MCF 10A (cell line): ENCODE measurements at regions not wholly inside any gene's neighbourhood (a gene's known extent, or its start where the extent isn't known, plus 50 kb on each side); places are given as distances from the start of the nearest gene placed in this dataset.

Source experiments
- BruUV-seq: library from RNA; stranded (reverse); fragments of 400-500 nt; replicated peaks from 2 replicates; lab custom pipeline; 2021; lab: Mats Ljungman, UMichigan
- CTCF ChIA-PET: fragments of 300-600 bp; sonication (Branson Sonifier 250); formaldehyde crosslinking; extraction: SDS; loops from one replicate; lab custom pipeline; 2021; ENCODE audit warnings: antibody characterized with exemption, inconsistent platforms; lab: Yijun Ruan, JAX
- POLR2A ChIA-PET: fragments of 300-600, 350-650 bp; sonication (Branson Sonifier 250); formaldehyde crosslinking; extraction: SDS; loops from one replicate; lab custom pipeline; 2020; ENCODE audit warnings: antibody characterized with exemption, inconsistent platforms; lab: Yijun Ruan, JAX
- DNase-seq: peaks from one replicate; pipeline ENCODE4 v3.0.0-alpha.2; 2018; ENCODE audit not compliant: unreplicated experiment
- H3K27ac Mint-ChIP-seq: one replicate; pipeline ENCODE4 v1.8.0; 2022; ENCODE audit warnings: mild to moderate bottlenecking, low read depth, mixed read lengths; ENCODE audit not compliant: unreplicated experiment
- H3K27me3 Mint-ChIP-seq: one replicate; pipeline ENCODE4 v1.8.0; 2022; ENCODE audit warnings: mixed read lengths; ENCODE audit not compliant: insufficient read depth, unreplicated experiment
- H3K36me3 Mint-ChIP-seq: one replicate; pipeline ENCODE4 v1.8.0; 2022; ENCODE audit warnings: mild to moderate bottlenecking, moderate library complexity, mixed read lengths; ENCODE audit not compliant: insufficient read depth, unreplicated experiment
- H3K4me1 Mint-ChIP-seq: one replicate; pipeline ENCODE4 v1.8.0; 2022; ENCODE audit warnings: mixed read lengths; ENCODE audit not compliant: insufficient read depth, unreplicated experiment
- H3K4me3 Mint-ChIP-seq: one replicate; pipeline ENCODE4 v1.8.0; 2022; ENCODE audit warnings: mild to moderate bottlenecking, moderate library complexity, mixed read lengths; ENCODE audit not compliant: unreplicated experiment
- H3K9me3 Mint-ChIP-seq: one replicate; pipeline ENCODE4 v1.8.0; 2022; ENCODE audit warnings: mixed read lengths; ENCODE audit not compliant: unreplicated experiment
- CTCF ChIP-seq: fragments of 200-600 bp; IDR thresholded peaks from one replicate; pipeline ENCODE4 v1.8.0; 2022; ENCODE audit warnings: antibody characterized with exemption, mild to moderate bottlenecking; ENCODE audit not compliant: unreplicated experiment
- intact Hi-C: fragments of 100-400 bp; cut with micrococcal nuclease; formaldehyde crosslinking; loops from 2 replicates; pipeline ENCODE4 v1.14.1; 2022

- CTCF ChIA-PET, result no interaction called here
- no peaks in the 10 kb centered on the region for H3K9me3 Mint-ChIP-seq
- H3K27ac Mint-ChIP-seq, result no peak overlapping the region
- TF ChIP-seq CTCF, result no peak
- H3K36me3 Mint-ChIP-seq, result no peaks in the 10 kb centered on the region
- no peak overlapping the region for H3K4me3 Mint-ChIP-seq
- H3K27me3 Mint-ChIP-seq, result no peaks in the 10 kb centered on the region
- POLR2A ChIA-PET, result no interaction called here
- BruUV-seq, result no TSS peak
- peaks cover 9% of the 10 kb centered on the region for H3K4me1 Mint-ChIP-seq
- intact Hi-C loops, result no loop called here
- DNase-seq, result no peak
Observed at GRCh38 chr4:156642161-156642560, 329.4 kb downstream of the PDGFC start.

GRCh38 chr4:156638925-156639605, 332.5 kb downstream of the PDGFC start:
- H3K27ac Mint-ChIP-seq, result no peak overlapping the region
- BruUV-seq, result no TSS peak
- ChIA-PET CTCF (interaction anchor here (0.6 kb wide), 1 partner anchor 1360 kb away, joined by 3 read pairs; no protein-coding TSS in a partner anchor), POLR2A (no interaction called here)
- H3K4me1 Mint-ChIP-seq, result peaks cover 9% of the 10 kb centered on the region
- H3K9me3 Mint-ChIP-seq, result no peaks in the 10 kb centered on the region
- H3K36me3 Mint-ChIP-seq, result no peaks in the 10 kb centered on the region
- H3K27me3 Mint-ChIP-seq, result no peaks in the 10 kb centered on the region
- H3K4me3 Mint-ChIP-seq, result no peak overlapping the region
- DNase-seq, result peak; percentile 4
- intact Hi-C loops, result no loop called here
- TF ChIP-seq CTCF, result no peak

GRCh38 chr4:156638334-156638733, 333.3 kb downstream of the PDGFC start:
- Mint-ChIP-seq H3K4me1 (peaks cover 9% of the 10 kb centered on the region), H3K27me3 (no peaks in the 10 kb centered on the region), H3K36me3 (no peaks in the 10 kb centered on the region), H3K27ac (no peak overlapping the region), H3K4me3 (no peak overlapping the region), H3K9me3 (no peaks in the 10 kb centered on the region)
- intact Hi-C loops, result no loop called here
- no peak for TF ChIP-seq CTCF
- no peak for DNase-seq
- ChIA-PET POLR2A (no interaction called here), CTCF (interaction anchor here (0.6 kb wide), 1 partner anchor 1360 kb away, joined by 3 read pairs; no protein-coding TSS in a partner anchor)
- no TSS peak for BruUV-seq

- no peak overlapping the region for H3K4me3 Mint-ChIP-seq
- H3K4me1 Mint-ChIP-seq, result peaks cover 9% of the 10 kb centered on the region
- no peaks in the 10 kb centered on the region for H3K36me3 Mint-ChIP-seq
- no peak for DNase-seq
- no peak for TF ChIP-seq CTCF
- H3K27me3 Mint-ChIP-seq, result no peaks in the 10 kb centered on the region
- BruUV-seq, result no TSS peak
- POLR2A ChIA-PET, result no interaction called here
- no peaks in the 10 kb centered on the region for H3K9me3 Mint-ChIP-seq
- intact Hi-C loops, result no loop called here
- CTCF ChIA-PET, result interaction anchor here (0.6 kb wide), 1 partner anchor 389 kb away, joined by 3 read pairs; no protein-coding TSS in a partner anchor
- H3K27ac Mint-ChIP-seq, result no peak overlapping the region
Observed at GRCh38 chr4:156636381-156636780, 335.2 kb downstream of the PDGFC start.
